Stimulated activated CD8-positive, alpha-beta memory T cell treated with anti-CD3 and anti-CD28 coated beads, Interleukin-4, amount 100 ng/mL, for 48 hours (primary cell): ENCODE measurements at regions not wholly inside any gene's neighbourhood (a gene's known extent, or its start where the extent isn't known, plus 50 kb on each side); places are given as distances from the start of the nearest gene placed in this dataset.
"Not testable (repeated sequence)": the region's sequence is repeated elsewhere in the genome, so short reads cannot be mapped to it uniquely, and the experiment has no call there.

Source experiments
- DNase-seq: peaks from one replicate; pipeline ENCODE4 v3.0.0-alpha.2; 2020

DNA sequence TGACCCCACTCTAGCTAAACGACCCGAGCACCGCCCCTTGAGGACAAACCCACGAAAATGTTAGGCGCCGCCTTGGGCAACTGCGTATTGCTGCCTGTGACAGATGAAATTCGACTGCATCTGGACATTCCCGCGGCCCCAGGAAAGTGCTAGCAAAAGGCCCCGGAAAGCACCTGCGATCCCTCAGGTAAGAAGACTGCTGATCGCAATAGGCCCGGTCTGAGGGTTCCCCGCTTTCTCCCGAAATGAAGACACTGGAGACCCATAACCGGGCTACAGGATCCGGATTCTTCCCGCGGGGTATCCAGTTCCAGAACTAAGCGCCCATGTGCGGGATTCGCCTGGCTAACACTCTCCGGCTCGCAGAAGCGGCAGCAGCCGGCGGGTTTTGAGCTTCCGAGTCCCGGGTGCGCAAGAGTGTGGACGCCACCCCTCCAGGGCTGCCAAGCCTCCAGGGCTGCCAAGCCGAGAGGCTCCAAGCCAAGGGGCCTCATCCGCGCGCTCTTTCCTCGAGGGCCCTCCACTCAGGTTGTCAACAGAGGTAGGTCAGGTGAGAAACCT is 157.9 kb upstream of the NBPF11 start:
- no peak for DNase-seq

DNA sequence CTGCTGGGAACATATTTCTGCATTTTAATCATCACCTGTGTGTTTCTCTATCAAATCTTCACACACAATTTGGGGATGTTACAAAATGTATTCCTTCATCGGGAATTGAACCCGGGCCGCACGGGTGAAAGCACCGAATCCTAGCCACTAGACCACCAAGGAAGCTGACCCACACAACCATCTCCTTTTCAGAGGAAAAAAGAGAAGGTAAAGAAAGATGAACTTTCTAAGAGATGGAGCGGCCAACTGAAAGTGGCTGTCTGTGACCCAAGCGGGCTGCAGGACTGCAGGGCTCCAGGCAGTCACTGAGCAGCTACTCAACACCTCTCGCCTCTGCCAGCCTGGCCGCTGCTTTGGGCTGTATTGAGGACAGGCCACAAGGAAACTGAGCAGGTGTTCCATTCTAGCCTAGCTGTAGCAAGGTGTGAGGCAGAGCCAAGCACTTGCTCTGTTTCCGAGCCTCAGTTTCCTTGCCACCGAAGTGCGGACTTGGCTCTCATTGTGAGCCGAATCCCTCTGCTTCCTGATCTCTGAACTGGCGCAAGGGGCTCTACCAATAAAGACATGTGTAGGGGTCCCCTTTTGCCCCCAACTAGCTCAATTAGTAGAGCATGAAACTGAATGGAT is 156.9 kb upstream of the NBPF11 start:
- DNase-seq = no peak

DNA sequence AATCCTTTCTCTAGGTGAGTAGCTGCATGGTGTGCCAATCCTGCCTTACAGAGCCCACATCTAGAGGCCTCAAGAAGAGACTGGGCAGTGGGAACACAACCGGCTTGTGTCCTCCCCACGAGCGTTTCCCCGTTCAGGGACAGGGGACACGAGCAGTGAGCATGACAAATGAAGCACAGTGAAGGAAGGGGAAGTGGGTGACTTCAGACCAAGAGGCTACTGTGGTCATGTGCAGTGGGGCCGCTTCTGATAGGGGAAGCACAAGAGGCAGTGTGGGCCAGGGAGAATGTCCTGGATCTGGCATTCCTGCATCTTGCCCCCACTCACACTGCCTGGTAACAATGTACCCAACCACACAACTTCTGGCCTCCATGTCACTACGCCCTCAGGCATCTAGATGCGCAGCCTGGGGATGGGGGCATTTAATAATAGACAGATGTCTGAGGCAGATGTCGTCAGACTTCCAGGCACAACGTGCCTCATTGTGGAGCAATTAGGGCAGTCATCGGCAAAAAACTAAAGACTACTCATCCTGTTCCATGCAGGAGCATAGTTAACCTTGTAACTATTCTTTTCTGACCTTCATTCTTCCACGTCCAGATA is 155.6 kb upstream of the NBPF11 start:
- no peak for DNase-seq

DNA sequence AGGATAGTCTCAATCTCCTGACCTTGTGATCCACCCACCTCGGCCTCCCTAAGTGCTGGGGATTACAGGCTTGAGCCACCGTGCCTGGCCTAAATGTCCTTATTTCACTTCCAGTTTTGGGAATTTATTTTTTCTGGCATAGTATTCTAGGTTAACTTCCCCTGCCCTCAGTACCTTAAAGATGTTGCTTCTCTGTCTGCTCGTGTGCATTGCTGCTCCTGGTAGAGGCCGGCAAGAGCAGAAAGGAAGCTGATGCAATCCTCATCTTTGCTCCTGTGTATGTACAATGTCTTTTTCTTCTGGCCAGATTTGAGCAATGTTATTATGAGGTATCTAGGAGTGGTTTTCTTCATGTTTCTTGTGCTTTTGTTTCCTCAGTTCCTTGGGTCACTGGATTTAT is 152.9 kb upstream of the NBPF11 start:
- DNase-seq = not testable (repeated sequence)

DNA sequence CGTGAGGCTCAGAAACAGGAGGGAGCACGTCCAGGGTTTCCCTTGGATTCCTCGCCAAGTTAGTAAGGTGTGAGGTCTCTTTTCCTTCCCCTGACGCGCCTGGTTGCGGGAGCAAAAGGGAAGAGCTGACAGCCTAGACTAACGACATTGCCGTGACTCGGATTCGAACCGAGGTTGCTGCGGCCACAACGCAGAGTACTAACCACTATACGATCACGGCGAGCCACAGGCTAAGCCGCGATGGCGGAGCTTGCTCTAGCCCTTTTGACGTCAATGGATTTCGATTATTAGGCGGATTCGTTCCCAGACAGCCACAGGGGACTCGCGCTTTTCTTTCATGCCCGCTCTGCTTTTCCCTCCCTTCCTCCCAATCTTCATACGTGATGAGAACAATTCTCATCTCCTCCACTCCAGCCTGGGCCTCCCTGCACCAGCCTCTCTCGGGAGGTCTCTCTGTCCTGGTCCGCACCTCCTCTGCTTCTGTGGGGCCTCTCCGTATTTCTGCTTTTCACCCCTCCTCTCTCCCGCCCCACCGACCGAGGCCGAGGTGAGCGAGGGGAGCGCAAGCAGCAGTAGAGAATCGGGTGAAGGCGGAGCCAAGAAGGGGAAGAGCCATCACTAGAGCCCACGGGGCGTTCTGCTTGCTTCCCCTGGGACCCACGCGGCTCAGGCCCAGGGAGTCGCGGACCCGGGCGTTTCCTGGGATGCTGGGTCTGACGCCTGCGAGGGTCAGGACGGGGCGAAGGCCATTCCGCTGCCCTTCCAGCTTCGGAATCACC is 150.7 kb upstream of the NBPF11 start:
- peak; percentile 89 for DNase-seq

DNA sequence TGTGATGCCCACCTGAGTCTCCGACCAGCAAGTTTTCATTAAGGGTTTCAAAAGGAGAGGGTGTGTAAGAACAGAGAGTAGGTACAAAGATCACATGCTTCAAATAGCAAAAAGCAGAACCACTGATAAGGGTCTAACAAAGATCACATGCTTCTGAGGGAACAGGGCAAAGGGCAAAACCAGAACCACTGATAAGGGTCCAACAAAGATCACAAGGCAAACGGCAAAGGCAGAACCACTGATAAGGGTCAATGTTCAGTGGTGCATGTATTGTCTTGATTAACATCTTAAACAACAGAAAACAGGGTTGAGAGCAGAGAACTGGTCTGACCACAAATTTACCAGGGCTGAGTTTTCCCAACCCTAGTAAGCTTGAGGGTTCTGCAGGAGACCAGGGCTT is 145.8 kb upstream of the NBPF11 start:
- not testable (repeated sequence) for DNase-seq

DNA sequence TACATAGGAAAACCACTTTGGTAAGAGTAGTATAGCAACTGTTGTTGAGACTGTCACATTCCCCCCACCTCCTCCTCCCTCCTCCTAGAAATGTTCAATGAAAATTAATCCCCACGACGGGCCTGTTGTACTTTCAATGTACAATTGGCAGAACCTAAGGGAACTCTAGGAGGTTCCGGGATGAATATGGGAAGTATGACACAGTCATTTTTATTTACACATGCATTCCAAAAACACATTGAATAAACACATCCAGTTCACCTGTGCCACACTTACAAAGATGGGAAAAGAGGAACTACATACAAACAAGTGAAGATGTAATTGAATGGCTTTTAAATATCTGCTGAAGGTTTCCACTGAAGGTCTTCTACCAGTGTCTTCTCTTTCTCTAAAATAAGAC is 144.4 kb upstream of the NBPF11 start:
- no peak for DNase-seq

DNA sequence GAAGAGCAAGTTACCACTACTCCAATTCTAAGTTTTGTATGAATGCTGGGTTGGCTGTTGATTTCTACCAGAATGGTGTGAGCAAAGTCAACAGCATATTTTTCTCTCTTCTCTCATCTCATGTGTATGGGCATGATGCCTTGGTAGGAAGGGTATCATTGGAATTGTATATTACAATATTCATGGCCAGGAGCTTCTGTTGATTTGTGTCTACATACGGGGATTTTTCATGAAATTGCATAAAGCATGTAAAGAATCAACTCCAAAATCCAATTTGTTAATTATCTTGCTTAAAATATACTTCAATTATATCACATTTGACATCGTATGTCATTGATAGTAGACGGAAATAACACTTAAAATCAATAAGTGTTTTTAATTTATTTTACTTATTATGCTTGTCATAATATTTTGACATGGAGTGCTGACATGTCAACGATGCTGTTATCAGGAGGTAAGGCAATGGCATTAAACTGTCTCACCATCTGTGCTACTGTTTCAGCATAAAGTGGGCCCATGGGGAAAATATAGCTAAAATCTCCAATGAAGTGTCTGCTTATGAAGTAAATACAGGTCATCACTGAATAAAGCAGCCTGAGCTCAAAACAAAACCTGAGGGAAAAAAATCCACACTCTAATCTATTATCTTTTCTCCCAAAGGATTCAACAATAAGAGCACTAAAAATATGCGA is 142.2 kb upstream of the NBPF11 start:
- no peak for DNase-seq

DNA sequence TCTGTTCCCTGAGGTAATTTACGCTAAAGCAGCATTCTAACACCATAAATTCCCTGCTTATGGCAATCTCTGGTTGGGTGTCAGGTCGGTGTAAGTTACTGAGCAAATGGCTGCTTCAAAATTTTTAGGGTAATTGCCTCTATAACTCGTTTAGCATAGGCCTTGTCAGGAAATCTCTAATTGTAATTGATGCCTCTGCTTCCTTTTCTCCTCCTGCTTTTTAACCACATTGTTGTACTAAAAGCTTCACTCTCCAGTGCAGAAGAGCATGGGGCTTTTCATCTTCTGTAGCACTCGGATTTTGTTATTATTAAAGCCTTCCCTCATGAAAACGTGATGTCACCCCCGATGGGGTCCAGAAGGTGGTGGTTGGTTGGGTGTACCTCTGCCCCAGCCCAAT is 141.6 kb upstream of the NBPF11 start:
- DNase-seq = no peak

DNA sequence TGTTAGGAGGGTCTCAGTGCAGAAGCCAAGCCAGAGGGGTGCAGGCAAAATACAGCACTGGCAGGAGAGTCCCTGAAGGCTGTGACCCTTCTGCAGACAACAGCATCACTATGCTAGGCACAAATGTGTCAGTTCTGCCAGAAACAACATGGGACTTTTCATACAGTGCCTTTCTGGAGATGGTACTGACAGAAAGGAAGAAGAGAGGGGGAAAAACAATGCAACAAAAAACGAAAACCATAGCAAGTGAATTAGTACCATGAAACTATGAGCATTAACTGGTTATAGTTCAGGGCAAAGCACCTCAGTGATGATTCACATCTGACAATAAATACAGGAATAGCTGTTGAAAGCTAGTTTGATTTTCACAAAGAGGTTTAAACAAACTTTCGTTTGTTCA is 140.8 kb upstream of the NBPF11 start:
- DNase-seq = no peak

DNA sequence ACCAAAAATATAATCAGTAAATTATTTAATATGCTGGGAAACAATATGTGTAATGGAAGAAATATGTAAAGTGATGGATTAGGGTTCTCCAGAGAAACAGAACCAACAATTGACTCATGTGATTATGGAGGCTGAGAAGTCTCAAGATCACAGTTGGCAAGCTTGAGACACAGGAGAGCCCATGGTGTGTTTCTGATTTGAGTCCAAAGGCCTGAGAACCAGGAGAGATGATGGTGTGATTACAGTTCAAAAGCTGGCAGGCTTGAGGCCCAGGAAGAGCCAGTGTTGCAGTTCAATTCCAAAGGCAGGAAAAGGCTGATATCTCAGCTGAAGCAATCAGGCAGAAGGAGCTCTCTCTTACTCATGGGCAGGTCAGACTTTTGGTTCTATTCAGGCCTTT is 138.8 kb upstream of the NBPF11 start:
- DNase-seq = no peak

DNA sequence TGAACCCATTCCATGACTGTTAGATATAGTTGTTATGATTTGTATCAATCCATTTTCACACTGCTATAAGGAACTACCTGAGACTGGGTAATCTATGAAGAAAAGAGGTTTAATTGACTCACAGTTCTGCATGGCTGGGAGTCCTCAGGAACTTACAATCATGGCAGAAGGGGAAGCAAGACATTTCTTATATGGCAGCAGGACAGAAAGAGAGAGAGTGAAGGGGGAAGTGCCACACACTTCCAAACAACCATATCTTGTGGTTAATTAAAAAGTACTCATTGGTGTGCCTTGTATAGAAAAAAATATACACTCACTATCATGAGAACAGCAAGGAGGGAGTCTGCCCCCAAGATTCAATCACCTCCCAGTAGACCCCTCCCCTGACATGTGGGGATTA is 137.6 kb upstream of the NBPF11 start:
- no peak for DNase-seq

DNA sequence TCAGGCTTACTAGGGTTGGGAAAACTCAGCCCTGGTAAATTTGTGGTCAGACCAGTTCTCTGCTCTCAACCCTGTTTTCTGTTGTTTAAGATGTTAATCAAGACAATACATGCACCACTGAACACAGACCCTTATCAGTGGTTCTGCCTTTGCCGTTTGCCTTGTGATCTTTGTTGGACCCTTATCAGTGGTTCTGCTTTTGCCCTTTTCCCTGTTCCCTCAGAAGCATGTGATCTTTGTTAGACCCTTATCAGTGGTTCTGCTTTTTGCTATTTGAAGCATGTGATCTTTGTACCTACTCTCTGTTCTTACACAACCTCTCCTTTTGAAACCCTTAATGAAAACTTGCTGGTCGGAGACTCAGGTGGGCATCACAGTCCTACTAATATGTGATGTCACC is 133.9 kb upstream of the NBPF11 start:
- not testable (repeated sequence) for DNase-seq

DNA sequence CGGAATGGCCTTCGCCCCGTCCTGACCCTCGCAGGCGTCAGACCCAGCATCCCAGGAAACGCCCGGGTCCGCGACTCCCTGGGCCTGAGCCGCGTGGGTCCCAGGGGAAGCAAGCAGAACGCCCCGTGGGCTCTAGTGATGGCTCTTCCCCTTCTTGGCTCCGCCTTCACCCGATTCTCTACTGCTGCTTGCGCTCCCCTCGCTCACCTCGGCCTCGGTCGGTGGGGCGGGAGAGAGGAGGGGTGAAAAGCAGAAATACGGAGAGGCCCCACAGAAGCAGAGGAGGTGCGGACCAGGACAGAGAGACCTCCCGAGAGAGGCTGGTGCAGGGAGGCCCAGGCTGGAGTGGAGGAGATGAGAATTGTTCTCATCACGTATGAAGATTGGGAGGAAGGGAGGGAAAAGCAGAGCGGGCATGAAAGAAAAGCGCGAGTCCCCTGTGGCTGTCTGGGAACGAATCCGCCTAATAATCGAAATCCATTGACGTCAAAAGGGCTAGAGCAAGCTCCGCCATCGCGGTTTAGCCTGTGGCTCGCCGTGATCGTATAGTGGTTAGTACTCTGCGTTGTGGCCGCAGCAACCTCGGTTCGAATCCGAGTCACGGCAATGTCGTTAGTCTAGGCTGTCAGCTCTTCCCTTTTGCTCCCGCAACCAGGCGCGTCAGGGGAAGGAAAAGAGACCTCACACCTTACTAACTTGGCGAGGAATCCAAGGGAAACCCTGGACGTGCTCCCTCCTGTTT is 128.9 kb upstream of the NBPF11 start:
- not testable (repeated sequence) for DNase-seq

DNA sequence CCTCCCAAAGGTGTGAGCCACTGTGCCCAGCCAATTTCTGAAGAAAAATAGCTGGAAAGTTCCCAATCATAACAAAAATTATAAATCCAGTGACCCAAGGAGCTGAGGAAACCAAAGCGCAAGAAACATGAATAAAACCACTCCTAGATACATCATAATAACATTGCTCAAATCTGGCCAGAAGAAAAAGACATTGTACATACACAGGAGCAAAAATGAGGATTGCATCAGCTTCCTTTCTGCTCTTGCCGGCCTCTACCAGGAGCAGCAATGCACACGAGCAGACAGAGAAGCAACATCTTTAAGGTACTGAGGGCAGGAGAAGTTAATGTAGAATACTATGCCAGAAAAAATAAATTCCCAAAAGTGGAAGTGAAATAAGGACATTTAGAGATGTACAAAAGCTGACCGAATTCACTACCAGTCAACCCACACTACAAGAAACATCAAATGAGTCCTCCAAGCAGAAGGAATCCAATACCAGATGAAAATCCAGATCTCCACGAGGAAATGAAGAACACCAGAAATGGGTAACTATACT is 127.0 kb upstream of the NBPF11 start:
- DNase-seq = not testable (repeated sequence)

DNA sequence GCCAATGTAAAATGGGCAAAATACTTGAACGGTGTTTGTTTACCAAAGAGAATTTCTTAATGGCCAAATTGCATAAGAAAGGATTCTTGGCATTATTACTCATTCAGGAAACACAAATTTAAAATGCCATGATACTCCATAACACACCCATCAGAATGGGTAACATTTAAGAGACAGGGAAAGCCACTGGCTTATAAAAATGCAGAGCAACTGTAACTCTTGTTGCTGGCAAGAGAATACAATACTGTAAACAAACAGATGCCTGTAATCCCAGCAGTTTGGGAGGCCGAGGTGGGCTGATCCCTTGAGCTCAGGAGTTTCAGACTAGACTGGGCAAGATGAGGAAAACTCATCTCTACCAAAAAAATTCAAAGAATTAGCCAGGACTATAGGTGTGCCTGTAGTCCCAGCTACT is 125.8 kb upstream of the NBPF11 start:
- not testable (repeated sequence) for DNase-seq

DNA sequence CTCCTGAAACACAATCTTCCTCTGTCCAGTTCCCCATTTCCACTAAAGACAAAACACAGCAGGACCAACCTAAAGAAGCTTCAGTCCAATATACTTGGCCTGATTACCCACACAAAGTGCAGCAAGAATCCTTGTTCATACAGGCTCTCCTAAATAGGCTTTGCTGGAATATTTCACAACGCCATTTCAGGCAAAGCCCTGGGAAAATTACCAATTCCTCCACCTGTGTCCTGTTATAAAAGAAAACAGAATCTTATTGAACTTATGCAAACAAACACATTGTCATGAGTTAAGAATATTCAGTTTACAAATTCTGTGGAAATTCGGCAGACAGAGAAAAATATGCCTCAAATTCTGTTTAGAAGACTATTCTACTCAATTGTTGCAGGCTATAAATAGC is 115.0 kb upstream of the NBPF11 start:
- DNase-seq = not testable (repeated sequence)

DNA sequence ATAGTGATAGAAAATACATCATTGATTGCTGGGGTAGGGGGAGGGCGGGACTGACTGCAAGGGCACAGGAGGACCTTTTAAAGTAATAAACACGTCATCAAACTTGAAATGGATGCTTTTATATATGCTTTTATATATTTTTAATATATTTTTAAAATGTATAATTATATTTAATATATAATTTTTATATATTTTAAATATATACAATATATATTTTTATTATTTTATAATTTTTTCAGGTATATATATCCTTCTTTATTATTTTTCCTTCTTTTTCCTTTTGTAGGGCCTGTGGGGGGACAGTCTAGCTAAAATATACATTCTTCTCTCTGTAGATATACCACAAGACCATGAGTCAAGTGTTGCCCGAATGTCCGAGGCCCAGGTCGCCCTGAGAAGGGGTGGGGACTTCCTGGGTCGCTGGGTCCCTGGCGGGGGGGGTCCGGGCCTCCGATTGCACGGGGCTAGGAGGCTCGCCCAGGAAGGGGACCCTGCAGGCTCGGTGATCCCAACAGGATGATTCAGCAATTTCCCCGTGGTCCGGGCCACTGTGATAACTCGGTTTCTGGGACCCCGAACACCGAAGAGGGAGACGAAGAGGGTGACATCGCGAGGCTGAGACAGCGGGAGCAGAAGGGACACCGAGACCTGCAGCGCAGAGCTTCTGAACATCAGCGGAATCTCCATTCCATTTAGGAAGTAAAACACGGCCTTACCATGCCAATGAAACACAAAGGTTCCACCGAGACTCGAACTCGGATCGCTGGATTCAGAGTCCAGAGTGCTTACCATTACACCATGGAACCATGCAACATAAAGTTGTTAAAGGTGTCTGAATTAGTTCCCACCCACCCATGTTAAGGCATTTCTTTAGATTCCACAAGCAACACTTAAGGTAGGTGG is 112.5 kb upstream of the NBPF11 start:
- peak; percentile 42 for DNase-seq

DNA sequence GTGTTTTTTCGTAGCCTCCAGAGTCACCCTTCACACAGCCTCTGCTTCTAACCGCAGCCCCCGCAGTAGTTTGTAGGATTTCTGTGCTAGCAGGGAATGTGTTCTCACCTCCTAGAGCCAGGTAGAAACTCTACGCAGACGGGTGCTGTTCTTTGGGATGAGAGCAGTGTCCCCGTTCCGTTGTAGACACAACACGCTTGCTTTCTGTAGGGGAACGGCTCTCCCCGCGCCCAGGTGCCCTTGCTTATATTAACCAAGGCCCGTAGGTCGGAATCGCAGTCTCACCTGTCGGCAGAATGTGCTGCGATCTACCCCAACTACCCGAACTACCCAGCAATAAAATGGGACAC is 111.8 kb upstream of the NBPF11 start:
- no peak for DNase-seq

DNA sequence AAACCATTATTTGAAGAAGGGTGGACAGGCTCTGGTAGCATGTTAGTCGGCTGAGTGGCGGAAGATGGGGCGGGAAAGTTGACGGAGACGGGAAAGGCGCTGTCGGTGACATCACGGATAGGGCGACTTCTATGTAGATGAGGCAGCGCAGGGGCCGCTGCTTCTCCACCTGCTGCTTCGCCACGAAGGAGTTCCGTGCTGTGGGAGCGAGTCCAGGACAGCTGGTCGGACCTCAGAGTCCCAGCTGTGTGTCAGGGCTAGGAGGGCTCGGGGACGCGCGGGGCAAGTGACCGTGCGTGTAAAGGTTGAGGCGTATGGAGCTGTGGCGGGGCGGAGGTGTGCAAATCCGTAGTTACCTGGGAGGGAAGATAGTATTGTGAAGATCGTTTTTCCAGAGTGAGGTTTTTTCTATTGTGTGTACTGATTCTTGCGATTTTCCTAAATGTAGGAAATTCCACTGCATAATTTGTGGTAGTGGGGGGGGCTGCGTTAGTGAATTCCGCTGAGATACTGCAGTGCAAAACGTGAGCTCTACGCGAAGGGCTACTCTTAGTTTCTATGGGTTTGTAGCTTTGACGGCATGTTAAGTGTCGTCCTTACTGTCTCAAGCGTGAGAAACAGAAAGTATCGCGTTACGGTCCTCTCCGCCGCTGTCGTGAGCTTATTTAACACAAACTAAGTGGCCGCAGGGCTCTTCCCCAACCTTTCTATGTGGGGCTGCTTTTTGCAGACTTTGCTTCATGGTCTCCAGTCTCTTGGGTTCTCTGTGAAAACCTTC is 111.2 kb upstream of the NBPF11 start:
- peak; percentile 80 for DNase-seq
